B cell (primary cell): ENCODE measurements at regions not wholly inside any gene's neighbourhood (a gene's known extent, or its start where the extent isn't known, plus 50 kb on each side); places are given as distances from the start of the nearest gene placed in this dataset.

Experiments
- CTCF ChIP-seq: fragments of 200-600 bp; IDR thresholded peaks from one replicate; pipeline ENCODE4 v1.8.0; 2022; ENCODE audit warnings: antibody characterized with exemption, mild to moderate bottlenecking
- EZH2 ChIP-seq: IDR thresholded peaks from 2 replicates; pipeline ENCODE4 v1.6.1; 2012; ENCODE audit warnings: borderline replicate concordance, low read depth, mild to moderate bottlenecking, moderate library complexity, low read length; ENCODE audit not compliant: insufficient read depth, poor library complexity, severe bottlenecking

DNA sequence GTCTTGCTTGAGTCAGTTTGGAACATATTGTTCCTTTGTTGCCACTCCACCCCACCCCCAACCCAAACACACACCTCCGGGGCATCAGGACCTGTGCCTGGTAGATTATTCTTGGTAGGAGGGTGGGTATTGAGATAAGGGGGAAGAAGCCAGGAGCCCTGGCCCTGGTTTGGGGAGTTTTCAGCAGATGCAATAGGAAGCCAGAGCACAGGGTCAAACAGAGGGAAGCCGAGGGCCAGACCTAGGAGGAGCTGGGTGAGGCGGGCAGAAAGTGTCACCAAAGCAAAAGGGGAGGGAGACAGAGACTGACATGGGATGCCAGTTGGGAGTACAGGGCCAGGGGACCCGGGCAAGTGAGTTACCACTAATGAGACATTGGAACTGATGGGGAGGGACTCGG is 163.1 kb downstream of the RPLP1 start:
- no peak for TF ChIP-seq CTCF
- no peak for TF ChIP-seq EZH2
